HEK293T (cell line): ENCODE measurements at regions not wholly inside any gene's neighbourhood (a gene's known extent, or its start where the extent isn't known, plus 50 kb on each side); places are given as distances from the start of the nearest gene placed in this dataset.

Experiments
- BHLHE40 ChIP-seq: fragments of 450-650 bp; IDR thresholded peaks from 2 replicates; pipeline ENCODE4 v1.6.1; 2016; ENCODE audit warnings: mild to moderate bottlenecking, moderate library complexity, borderline replicate concordance
- FOXK2 ChIP-seq: fragments of 450-650 bp; IDR thresholded peaks from 2 replicates; pipeline ENCODE4 v1.6.1; 2016; ENCODE audit warnings: mild to moderate bottlenecking
- SP1 ChIP-seq: fragments of 450-650 bp; IDR thresholded peaks from 2 replicates; pipeline ENCODE4 v1.6.1; 2017

DNA sequence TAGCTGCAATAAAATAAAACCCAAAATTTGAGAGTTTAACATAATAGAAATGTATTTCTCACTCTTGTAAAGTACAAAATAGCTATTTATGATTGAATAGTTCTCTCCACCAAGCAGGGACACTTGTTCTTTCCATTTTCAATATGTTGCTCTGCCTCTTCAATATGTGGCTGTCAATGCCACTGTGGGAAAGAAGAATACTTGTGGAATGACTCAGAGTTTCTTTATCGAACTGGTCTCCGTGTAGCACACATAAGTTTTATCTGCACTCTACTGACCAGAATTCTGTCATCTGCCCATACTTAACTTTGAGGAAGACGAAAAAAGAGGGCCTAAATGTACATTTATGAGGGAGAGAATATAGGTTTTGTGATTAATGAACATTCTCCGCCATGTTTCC, 256.9 kb downstream of the ATXN7L3B start:
- TF ChIP-seq BHLHE40 (no peak), FOXK2 (no peak), SP1 (no peak)
